ENCODE measurements at regions not wholly inside any gene's neighbourhood (a gene's known extent, or its start where the extent isn't known, plus 50 kb on each side); places are given as distances from the start of the nearest gene placed in this dataset.
A peak's percentile ranks its signal among the peaks of the same experiment; 100 is the strongest.

DNA sequence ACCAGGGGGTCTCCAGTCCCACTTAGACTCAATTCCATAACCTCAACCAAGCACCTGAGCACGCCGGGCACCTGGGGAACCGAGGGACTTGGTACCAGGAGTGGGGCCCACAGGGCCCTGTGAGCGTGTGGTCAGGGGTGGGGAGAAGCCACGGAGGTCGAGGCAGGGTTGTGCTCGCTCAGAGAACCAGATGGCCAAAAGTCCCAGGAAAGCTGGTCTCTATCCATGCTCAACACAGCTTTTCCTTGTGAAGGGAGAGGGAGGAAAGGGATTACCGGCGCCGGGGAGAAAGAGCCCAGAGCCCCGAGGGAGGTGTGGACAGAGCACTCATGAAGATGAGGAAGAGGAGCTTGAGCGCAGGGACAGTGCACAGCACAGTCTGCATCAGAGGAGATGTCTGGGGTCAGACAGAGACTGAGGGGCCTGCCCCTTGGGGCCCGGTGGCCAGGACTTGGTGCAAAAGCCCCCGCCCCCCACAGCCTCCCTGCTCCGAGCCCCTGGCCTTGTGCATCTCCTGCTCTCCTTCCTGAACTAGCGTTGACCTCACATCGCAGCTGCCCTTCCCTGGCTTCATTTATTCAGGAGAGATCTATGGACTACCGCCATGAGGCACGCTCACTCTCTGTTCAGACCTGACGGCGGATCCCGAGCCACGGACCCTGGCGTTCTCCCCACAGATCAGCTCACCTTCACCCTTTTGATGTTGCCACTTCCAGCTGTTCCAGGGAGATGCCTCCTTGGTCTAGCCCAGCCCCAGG lies 355.4 kb upstream of the TNRC6C start:
- TF ChIP-seq, protein P1, sequence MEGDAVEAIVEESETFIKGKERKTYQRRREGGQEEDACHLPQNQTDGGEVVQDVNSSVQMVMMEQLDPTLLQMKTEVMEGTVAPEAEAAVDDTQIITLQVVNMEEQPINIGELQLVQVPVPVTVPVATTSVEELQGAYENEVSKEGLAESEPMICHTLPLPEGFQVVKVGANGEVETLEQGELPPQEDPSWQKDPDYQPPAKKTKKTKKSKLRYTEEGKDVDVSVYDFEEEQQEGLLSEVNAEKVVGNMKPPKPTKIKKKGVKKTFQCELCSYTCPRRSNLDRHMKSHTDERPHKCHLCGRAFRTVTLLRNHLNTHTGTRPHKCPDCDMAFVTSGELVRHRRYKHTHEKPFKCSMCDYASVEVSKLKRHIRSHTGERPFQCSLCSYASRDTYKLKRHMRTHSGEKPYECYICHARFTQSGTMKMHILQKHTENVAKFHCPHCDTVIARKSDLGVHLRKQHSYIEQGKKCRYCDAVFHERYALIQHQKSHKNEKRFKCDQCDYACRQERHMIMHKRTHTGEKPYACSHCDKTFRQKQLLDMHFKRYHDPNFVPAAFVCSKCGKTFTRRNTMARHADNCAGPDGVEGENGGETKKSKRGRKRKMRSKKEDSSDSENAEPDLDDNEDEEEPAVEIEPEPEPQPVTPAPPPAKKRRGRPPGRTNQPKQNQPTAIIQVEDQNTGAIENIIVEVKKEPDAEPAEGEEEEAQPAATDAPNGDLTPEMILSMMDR (IDR thresholded peaks at IDR 0.05): no peak
- Mint-ChIP-seq H3K4me3 (ENCODE audit: unreplicated experiment) (no peak overlapping the region), H3K27ac (ENCODE audit: unreplicated experiment) (peak overlapping the region; percentile 93), H3K27me3 (ENCODE audit: unreplicated experiment) (peaks cover 5% of the 10 kb centered on the region), H3K4me1 (ENCODE audit: unreplicated experiment) (peaks cover 28% of the 10 kb centered on the region), H3K36me3 (ENCODE audit: unreplicated experiment) (no peaks in the 10 kb centered on the region), H3K9me3 (ENCODE audit: unreplicated experiment) (no peaks in the 10 kb centered on the region)
- no peak for DNase-seq (ENCODE audit: extremely low spot score, unreplicated experiment)

DNA sequence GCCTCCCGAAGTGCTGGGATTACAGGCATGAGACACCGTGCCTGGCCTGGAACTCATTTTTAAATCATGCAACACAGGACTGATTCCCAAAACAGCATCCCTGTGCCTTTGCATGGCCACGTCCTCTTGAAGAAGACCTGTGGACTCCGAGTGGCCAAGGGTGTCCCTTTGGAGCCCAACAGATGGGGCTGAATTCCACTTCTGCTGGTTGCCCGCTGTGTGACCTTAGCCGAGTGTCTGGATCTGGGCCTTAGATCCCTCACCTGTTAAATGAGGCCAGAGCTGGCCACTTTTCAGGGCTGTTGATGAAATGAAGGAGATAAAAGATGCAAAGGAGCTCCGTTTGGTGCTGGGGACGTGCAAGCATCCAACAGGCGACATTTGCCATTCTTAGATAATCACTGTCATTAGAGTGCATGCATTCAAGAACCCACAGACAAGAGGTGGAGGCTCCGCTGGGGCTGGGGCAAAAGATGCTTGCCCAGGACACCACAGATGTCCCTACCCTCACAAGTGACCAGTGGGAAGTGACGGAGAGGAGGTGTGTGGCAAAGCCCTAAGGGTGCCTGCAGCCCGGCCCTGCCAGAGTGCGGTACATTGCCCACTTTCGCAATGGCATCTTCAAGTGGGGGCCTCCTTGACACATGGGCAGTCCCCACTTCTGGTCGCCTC lies 354.1 kb upstream of the TNRC6C start:
- Mint-ChIP-seq H3K27ac (ENCODE audit: unreplicated experiment) (no peak overlapping the region), H3K36me3 (ENCODE audit: unreplicated experiment) (no peaks in the 10 kb centered on the region), H3K9me3 (ENCODE audit: unreplicated experiment) (no peaks in the 10 kb centered on the region), H3K27me3 (ENCODE audit: unreplicated experiment) (peaks cover 16% of the 10 kb centered on the region), H3K4me3 (ENCODE audit: unreplicated experiment) (no peak overlapping the region), H3K4me1 (ENCODE audit: unreplicated experiment) (peaks cover 28% of the 10 kb centered on the region)
- TF ChIP-seq, protein P1 (IDR thresholded peaks at IDR 0.05): no peak
- peak; percentile 67 for DNase-seq (ENCODE audit: extremely low spot score, unreplicated experiment)

DNA sequence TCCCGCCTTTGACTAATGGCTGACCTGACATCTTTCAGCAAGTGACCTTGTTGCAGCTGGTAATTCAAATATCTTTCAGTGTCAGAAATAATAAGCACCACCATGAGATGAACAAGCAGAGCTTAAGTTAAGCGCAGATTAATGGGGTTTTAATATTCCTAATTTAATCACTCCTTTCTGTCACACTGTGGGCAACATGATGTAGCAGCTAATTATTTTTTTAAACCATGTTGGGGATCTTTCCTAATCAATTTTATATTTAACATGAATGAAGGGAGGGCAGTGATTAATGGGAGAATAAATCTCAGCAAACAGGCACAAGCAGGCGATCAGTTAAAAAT lies 353.6 kb upstream of the TNRC6C start:
- no peak overlapping the region for H3K27ac Mint-ChIP-seq (ENCODE audit: unreplicated experiment)
- peaks cover 28% of the 10 kb centered on the region for H3K4me1 Mint-ChIP-seq (ENCODE audit: unreplicated experiment)
- H3K4me3 Mint-ChIP-seq (ENCODE audit: unreplicated experiment): no peak overlapping the region
- no peaks in the 10 kb centered on the region for H3K9me3 Mint-ChIP-seq (ENCODE audit: unreplicated experiment)
- no peak for DNase-seq (ENCODE audit: extremely low spot score, unreplicated experiment)
- H3K27me3 Mint-ChIP-seq (ENCODE audit: unreplicated experiment): peaks cover 16% of the 10 kb centered on the region
- H3K36me3 Mint-ChIP-seq (ENCODE audit: unreplicated experiment): no peaks in the 10 kb centered on the region
- TF ChIP-seq, protein P1 (IDR thresholded peaks at IDR 0.05): no peak

DNA sequence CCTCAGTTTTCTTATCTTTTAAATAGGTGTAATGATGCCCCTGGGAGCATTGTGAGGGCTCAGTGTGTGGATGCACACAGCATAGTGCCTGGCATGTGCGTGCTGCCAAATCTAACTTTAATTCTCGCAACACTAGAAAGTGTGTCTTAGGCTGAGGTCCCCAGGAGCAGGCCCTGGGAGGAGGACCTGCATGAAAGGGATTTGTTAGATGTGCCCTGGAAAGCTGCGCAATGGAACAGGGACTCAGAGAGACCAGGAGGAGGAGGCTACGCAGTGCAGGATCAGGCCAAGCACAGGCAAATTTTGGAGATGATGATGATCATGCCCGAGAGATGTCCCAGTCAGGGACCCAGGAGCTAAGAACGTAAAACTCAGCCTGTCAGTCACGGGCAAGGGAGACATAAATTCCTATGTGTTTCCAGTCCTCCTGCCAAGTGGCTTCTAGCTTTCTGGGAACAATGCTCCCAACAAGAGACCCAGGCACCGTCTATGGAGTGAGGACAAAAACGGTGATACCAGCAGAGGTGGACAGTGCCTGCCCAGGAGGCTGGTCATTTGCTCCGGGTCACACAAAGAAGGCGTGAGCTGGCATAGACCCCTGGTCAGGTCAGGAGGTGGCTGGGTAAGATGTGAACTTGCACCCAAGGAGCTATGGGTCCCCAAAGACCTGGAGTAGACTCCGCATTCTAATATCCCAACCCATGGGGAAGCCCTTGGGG lies 352.2 kb upstream of the TNRC6C start:
- Mint-ChIP-seq H3K4me3 (ENCODE audit: unreplicated experiment) (no peak overlapping the region), H3K36me3 (ENCODE audit: unreplicated experiment) (no peaks in the 10 kb centered on the region), H3K27ac (ENCODE audit: unreplicated experiment) (no peak overlapping the region), H3K4me1 (ENCODE audit: unreplicated experiment) (peaks cover 24% of the 10 kb centered on the region), H3K27me3 (ENCODE audit: unreplicated experiment) (peaks cover 22% of the 10 kb centered on the region), H3K9me3 (ENCODE audit: unreplicated experiment) (no peaks in the 10 kb centered on the region)
- peak; percentile 69 for DNase-seq (ENCODE audit: extremely low spot score, unreplicated experiment)
- TF ChIP-seq, protein P1 (IDR thresholded peaks at IDR 0.05): no peak

DNA sequence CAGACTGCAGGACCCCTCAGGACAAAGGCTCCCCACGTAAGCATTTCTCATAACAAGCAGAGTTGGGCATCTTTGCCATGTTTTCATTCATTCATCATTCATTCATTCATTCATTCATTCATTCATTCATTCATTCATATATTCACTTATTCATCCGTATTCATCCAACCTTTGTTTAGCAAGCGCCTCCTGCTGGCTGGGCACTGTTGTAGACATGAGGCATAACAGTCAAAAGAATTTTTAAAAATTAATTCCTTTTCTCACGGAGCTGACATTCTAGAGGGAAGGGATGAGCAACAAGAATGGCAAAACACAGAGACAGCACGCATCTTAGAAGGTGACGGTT lies 351.7 kb upstream of the TNRC6C start:
- peaks cover 26% of the 10 kb centered on the region for H3K27me3 Mint-ChIP-seq (ENCODE audit: unreplicated experiment)
- peaks cover 18% of the 10 kb centered on the region for H3K4me1 Mint-ChIP-seq (ENCODE audit: unreplicated experiment)

More for the DNA sequence above, 351.7 kb upstream of the TNRC6C start:
- Mint-ChIP-seq H3K9me3 (ENCODE audit: unreplicated experiment) (no peaks in the 10 kb centered on the region), H3K36me3 (ENCODE audit: unreplicated experiment) (no peaks in the 10 kb centered on the region), H3K4me3 (ENCODE audit: unreplicated experiment) (no peak overlapping the region), H3K27ac (ENCODE audit: unreplicated experiment) (no peak overlapping the region)
- DNase-seq (ENCODE audit: extremely low spot score, unreplicated experiment): no peak
- TF ChIP-seq, protein P1 (IDR thresholded peaks at IDR 0.05): peak; percentile 12

Measured in osteocyte (in vitro differentiated cells).